Esophagus (tissue), 2 donors: ENCODE measurements at regions not wholly inside any gene's neighbourhood (a gene's known extent, or its start where the extent isn't known, plus 50 kb on each side); places are given as distances from the start of the nearest gene placed in this dataset.

Experiments used
- H3K27ac ChIP-seq, 2 donors: one replicate each; pipeline ENCODE4 v1.5.1; 2013; ENCODE audit warnings: low read depth in 2 of 2, mild to moderate bottlenecking in 2 of 2, inconsistent platforms in 1 of 2, low read length in 1 of 2, moderate library complexity in 1 of 2
- H3K27me3 ChIP-seq, 2 donors: one replicate each; pipeline ENCODE4 v1.6.1; 2013; ENCODE audit warnings: low read length in 2 of 2, control low read depth in 1 of 2, mild to moderate bottlenecking in 1 of 2; ENCODE audit not compliant: insufficient read depth in 2 of 2, control insufficient read depth in 1 of 2
- H3K36me3 ChIP-seq, 2 donors: one replicate each; pipeline ENCODE4 v1.6.1; 2013; ENCODE audit warnings: low read length in 1 of 2; ENCODE audit not compliant: control insufficient read depth in 2 of 2, insufficient read depth in 2 of 2
- H3K4me1 ChIP-seq, 2 donors: one replicate each; pipeline ENCODE4 v1.6.1; 2013; ENCODE audit warnings: low read length in 1 of 2; ENCODE audit not compliant: control insufficient read depth in 2 of 2, insufficient read depth in 2 of 2
- H3K4me3 ChIP-seq, 2 donors: one replicate each; pipeline ENCODE4 v1.5.1; 2013; ENCODE audit warnings: low read length in 2 of 2, mild to moderate bottlenecking in 2 of 2, low read depth in 1 of 2, moderate library complexity in 1 of 2
- H3K9me3 ChIP-seq, 2 donors: one replicate each; pipeline ENCODE4 v1.6.1; 2013; ENCODE audit warnings: mild to moderate bottlenecking in 2 of 2, low read depth in 1 of 2, low read length in 1 of 2, moderate library complexity in 1 of 2; ENCODE audit not compliant: control insufficient read depth in 2 of 2, insufficient read depth in 1 of 2
- WGBS, 2 donors: extraction: QIAGEN DNeasy Blood & Tissue Kit; methylation state at CpG; one replicate each; pipeline ENCODE4 v1.1.7; 2013; 5-methylcytosine and 5-hydroxymethylcytosine counted together
- donor health status: healthy with polysubstance abuse.
- donor health status: Bipolar disorder and iron deficiency.

DNA sequence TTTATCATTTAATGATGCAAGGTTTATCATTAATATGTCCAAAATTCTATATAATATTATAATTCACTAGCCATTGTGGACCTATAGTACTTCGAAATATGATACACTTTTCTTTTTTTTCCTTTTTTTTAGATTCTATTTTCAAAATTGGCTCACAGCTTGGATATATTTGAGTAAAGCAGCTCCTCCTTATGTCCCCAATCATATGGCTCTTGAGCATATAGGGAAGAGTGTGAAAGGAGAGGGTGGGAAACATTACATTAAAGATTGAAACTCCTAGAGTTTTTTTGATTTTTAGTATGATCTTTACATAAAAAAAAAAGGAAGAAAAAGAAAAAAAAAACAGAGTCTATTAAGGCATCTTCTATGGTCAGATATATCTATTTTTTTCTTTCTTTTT is 457.9 kb downstream of the RIT2 start:
- Histone ChIP-seq H3K4me1 (no peaks in the 10 kb centered on the region), H3K27me3 (no peaks in the 10 kb centered on the region), H3K27ac (no peak overlapping the region), H3K4me3 (no peak overlapping the region), H3K9me3 (no peaks in the 10 kb centered on the region), H3K36me3 (no peaks in the 10 kb centered on the region)
- 63 to 75% methylated on average over 1 of the region's 1 CpG for WGBS, 2 donors

DNA sequence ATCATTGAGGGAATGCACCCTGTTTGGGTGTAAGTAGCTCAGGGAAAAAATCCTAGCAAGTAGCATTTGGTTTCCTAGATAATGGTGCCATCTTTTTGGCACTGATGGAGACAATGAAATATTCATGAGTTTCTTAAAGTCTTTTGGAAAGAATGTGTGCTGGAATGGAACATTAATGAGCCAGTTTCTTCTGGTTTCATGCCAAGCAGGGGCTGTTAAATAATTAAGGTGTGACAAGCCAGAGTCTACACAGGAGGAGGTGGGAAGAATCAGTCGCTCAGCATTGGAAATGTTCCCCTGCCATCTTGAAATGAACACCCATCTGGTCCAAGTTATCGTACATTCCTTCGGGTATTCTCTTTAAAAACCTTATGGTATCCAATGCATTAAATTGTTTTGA is 457.3 kb downstream of the RIT2 start:
- WGBS, 2 donors = 92 to 93% methylated on average over 3 of the region's 3 CpGs

DNA sequence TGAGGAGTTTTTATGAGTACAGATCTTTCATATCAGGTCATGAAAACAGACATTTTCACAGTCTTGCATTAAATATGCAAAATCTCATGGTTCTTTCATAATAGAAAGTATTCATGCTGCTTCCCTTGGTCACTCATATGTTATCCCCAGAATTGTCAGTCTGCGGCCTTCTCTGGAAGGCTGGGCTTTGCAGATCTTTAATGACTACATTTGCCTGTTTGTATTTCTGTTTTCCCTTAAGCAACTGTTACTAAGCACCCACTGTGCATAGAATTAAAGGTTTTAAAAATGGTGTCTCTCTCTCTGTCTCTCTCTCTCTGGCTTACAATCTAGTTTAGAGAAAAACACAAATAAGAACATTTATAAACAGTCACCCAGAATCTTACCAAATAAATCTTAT is 456.3 kb downstream of the RIT2 start:
- 92 to 94% methylated on average over 1 of the region's 1 CpG for WGBS, 2 donors
- Histone ChIP-seq H3K9me3 (no peaks in the 10 kb centered on the region), H3K4me1 (no peaks in the 10 kb centered on the region)

More for the DNA sequence above, 457.3 kb downstream of the RIT2 start:
- Histone ChIP-seq H3K9me3 (no peaks in the 10 kb centered on the region), H3K27me3 (no peaks in the 10 kb centered on the region), H3K27ac (no peak overlapping the region), H3K4me3 (no peak overlapping the region), H3K4me1 (no peaks in the 10 kb centered on the region), H3K36me3 (no peaks in the 10 kb centered on the region)

DNA sequence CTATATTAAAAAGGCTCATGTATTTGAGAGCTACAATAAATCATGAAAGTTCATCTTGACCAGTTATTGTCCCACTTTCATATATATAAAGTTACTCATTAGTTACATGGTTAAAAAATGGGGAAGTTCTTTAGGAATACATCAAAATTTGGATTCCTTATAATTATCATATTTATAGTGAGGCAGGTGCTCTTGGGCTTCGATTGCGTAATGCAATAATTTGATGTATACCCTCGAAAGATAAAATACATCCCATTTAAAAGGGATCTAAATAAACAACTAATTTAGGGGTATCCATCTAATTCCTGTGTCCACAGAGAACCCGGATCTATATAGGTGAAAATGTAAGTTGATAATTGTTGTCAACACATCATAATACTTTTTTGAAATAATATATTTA is 444.6 kb downstream of the RIT2 start:
- Histone ChIP-seq H3K4me3 (no peak overlapping the region), H3K9me3 (no peaks in the 10 kb centered on the region), H3K36me3 (no peaks in the 10 kb centered on the region), H3K27ac (no peak overlapping the region), H3K27me3 (no peaks in the 10 kb centered on the region), H3K4me1 (no peaks in the 10 kb centered on the region)
- WGBS, 2 donors = 75 to 89% methylated on average over 4 of the region's 4 CpGs

More for the DNA sequence above, 456.3 kb downstream of the RIT2 start:
- H3K27me3 ChIP-seq = no peaks in the 10 kb centered on the region
- H3K36me3 ChIP-seq = no peaks in the 10 kb centered on the region
- H3K4me3 ChIP-seq = no peak overlapping the region
- H3K27ac ChIP-seq = no peak overlapping the region

DNA sequence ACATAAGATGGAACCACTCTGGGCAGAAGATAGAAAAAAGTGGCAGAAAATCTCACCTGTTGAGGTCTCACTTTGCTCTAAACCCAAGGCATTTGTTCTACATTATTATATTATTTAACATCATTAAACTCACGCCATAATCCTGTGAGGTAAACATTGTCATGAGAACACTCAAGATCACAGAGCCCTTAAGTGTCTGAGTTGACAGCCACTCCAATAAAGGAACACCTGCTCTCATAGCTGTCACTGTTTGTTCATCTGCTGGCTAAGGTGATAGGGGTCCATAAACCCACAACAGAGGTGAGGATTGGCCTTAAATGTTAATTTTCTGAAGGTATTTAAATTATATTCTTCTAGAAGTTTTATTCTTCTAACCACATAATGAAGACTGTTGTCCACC is 439.7 kb downstream of the RIT2 start:
- 76 to 79% methylated on average over 1 of the region's 1 CpG for WGBS, 2 donors
- Histone ChIP-seq H3K27me3 (no peaks in the 10 kb centered on the region), H3K4me1 (no peaks in the 10 kb centered on the region), H3K4me3 (no peak overlapping the region), H3K27ac (no peak overlapping the region), H3K36me3 (no peaks in the 10 kb centered on the region), H3K9me3 (no peaks in the 10 kb centered on the region)

DNA sequence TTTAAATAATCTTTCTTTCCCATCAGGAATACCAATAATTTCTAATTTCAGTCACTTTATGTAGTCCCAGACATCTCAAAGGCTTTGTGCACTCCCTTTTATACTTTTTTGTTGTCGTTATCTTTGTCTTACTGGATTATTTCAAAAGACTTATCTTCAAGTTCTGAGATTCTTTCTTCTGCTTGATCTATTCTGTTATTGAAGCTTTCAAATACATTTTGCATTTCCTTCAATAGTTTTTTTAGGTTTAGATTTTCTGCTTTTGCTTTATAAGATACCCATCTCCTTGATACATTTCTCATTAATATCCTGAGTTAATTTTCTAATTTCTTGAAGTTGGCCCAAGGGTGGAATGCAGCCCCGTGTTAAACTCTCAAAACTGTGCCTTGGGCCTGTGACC is 432.4 kb downstream of the RIT2 start:
- H3K9me3 ChIP-seq = no peaks in the 10 kb centered on the region
- H3K27ac ChIP-seq = no peak overlapping the region
- no peaks in the 10 kb centered on the region for H3K27me3 ChIP-seq
- no peaks in the 10 kb centered on the region for H3K4me1 ChIP-seq
- no peaks in the 10 kb centered on the region for H3K36me3 ChIP-seq
- H3K4me3 ChIP-seq = no peak overlapping the region
- WGBS, 2 donors = 74 to 86% methylated on average over 2 of the region's 2 CpGs

DNA sequence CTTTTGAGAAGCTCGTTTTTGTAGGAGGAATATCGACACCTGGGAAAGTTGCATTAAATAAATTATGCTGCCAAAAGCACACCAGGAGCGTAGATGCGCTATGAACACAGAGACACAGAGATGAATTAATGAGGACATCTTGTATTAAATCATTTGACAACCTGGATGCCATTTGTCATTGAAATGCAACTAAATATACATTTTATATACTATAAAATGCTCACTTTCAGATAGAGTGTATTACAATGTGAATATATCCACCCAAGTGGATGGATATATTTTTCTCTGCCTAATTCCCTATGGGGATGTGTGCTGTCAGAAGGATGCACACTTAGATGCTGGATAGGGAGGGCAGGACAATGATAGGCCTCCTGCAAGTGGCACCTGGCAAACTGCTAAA is 426.2 kb downstream of the RIT2 start:
- WGBS, 2 donors = 83 to 86% methylated on average over 4 of the region's 4 CpGs
- no peaks in the 10 kb centered on the region for H3K4me1 ChIP-seq
- H3K36me3 ChIP-seq = no peaks in the 10 kb centered on the region
- H3K4me3 ChIP-seq = no peak overlapping the region
- H3K27me3 ChIP-seq = no peaks in the 10 kb centered on the region
- no peaks in the 10 kb centered on the region for H3K9me3 ChIP-seq
- H3K27ac ChIP-seq = no peak overlapping the region
